HCT116 (cell line): ENCODE measurements at regions not wholly inside any gene's neighbourhood (a gene's known extent, or its start where the extent isn't known, plus 50 kb on each side); places are given as distances from the start of the nearest gene placed in this dataset.

ENCODE experiments used
- ATAC-seq: fragments of 200-7000 bp; cut with Tn5 transposase; 2 replicates; pipeline ENCODE4 v1.9.1; 2020; ENCODE audit warnings: mild to moderate bottlenecking, moderate library complexity
- BruUV-seq: library from RNA; stranded (reverse); fragments of 400-500 nt; replicated peaks from 2 replicates; lab custom pipeline; 2021; lab: Mats Ljungman, UMichigan
- CTCF ChIA-PET: fragments of 300-600 bp; sonication (Branson Sonifier 250); formaldehyde crosslinking; loops from one replicate; lab custom pipeline; 2021; ENCODE audit warnings: antibody characterized with exemption; lab: Charles Lee
- POLR2A ChIA-PET: fragments of 300-600, 350-600 bp; sonication (Branson Sonifier 250); formaldehyde crosslinking; loops from one replicate; lab custom pipeline; 2021; ENCODE audit warnings: antibody characterized with exemption; lab: Charles Lee
- RAD21 ChIA-PET, 2 experiments: fragments of 300-600 bp; sonication (Branson Sonifier 250); formaldehyde crosslinking; loops; one replicate each; lab custom pipeline; 2023; ENCODE audit warnings: low total read pairs in 2 of 2; ENCODE audit not compliant: uncharacterized antibody in 2 of 2, unreplicated experiment in 2 of 2, low non-redundant PET in 1 of 2; lab: Charles Lee
- DNase-seq: peaks from one replicate; pipeline ENCODE4 v3.0.0-alpha.2; 2010; ENCODE audit warnings: low read depth, low spot score
- H2AFZ ChIP-seq: fragments of 200-600 bp; shearing (Covaris generic), sonication (generic); 2 replicates; pipeline ENCODE4 v1.6.1; 2017; ENCODE audit warnings: low read depth, mixed run types, mixed read lengths, antibody characterized with exemption, low read length; ENCODE audit not compliant: poor library complexity, severe bottlenecking
- H3K27ac ChIP-seq: 2 replicates; pipeline ENCODE4 v1.5.1; 2012; ENCODE audit warnings: low read depth, low read length
- H3K27me3 ChIP-seq: fragments of 200-600 bp; sonication (generic); 2 replicates; pipeline ENCODE4 v1.6.1; 2016; ENCODE audit warnings: mixed run types, low read length, mixed read lengths; ENCODE audit not compliant: insufficient read depth
- H3K36me3 ChIP-seq, 2 experiments: fragments of 200-500 bp in 1 of 2; fragments of 200-600 bp in 1 of 2; sonication (Bioruptor generic) in 1 of 2; sonication (generic) in 1 of 2; 2 replicates each; pipeline versions ENCODE4 v1.5.1 to v1.6.1; 2014 to 2016; ENCODE audit warnings: low read length in 2 of 2, inconsistent platforms in 1 of 2, mixed read lengths in 1 of 2, mixed run types in 1 of 2; ENCODE audit not compliant: insufficient read depth in 2 of 2, control insufficient read depth in 1 of 2
- H3K4me1 ChIP-seq, 2 experiments: fragments of 200-600 bp in 1 of 2; sonication (generic) in 1 of 2; 2 replicates each; pipeline versions ENCODE4 v1.5.1 to v1.6.1; 2012 to 2017; ENCODE audit warnings: low read length in 2 of 2, inconsistent platforms in 1 of 2, mild to moderate bottlenecking in 1 of 2, mixed read lengths in 1 of 2, mixed run types in 1 of 2, moderate library complexity in 1 of 2; ENCODE audit not compliant: insufficient read depth in 2 of 2, control insufficient read depth in 1 of 2
- H3K4me2 ChIP-seq: fragments of 200-600 bp; sonication (generic); 2 replicates; pipeline ENCODE4 v1.6.1; 2017; ENCODE audit warnings: mixed run types, low read length, mixed read lengths
- H3K4me3 ChIP-seq, 2 experiments: fragments of 200-600 bp in 1 of 2; sonication (generic) in 1 of 2; replicated peaks in 1 of 2; 2 replicates each; pipeline ENCODE4 v1.5.1; 2011 to 2016; ENCODE audit warnings: low read length in 2 of 2, control low read depth in 1 of 2, low read depth in 1 of 2, mild to moderate bottlenecking in 1 of 2, mixed read lengths in 1 of 2, mixed run types in 1 of 2
- H3K79me2 ChIP-seq: fragments of 200-600 bp; sonication (generic); 2 replicates; pipeline ENCODE4 v1.6.1; 2017; ENCODE audit warnings: mild to moderate bottlenecking, mixed run types, low read length, moderate library complexity, mixed read lengths; ENCODE audit not compliant: insufficient read depth
- H3K9ac ChIP-seq: fragments of 200-600 bp; sonication (generic); 2 replicates; pipeline ENCODE4 v1.6.1; 2016; ENCODE audit warnings: low read length, mixed read lengths
- H3K9me2 ChIP-seq: fragments of 200-600 bp; sonication (generic), shearing (Covaris generic); 2 replicates; pipeline ENCODE4 v1.6.1; 2017; ENCODE audit warnings: mixed run types, mild to moderate bottlenecking, moderate library complexity; ENCODE audit not compliant: insufficient read depth
- H3K9me3 ChIP-seq, 2 experiments: fragments of 200-500 bp in 1 of 2; fragments of 200-600 bp in 1 of 2; sonication (Bioruptor generic) in 1 of 2; sonication (generic) in 1 of 2; 2 replicates each; pipeline ENCODE4 v1.6.1; 2014 to 2017; ENCODE audit warnings: low read length in 2 of 2, mixed read lengths in 2 of 2, inconsistent platforms in 1 of 2, low read depth in 1 of 2, mild to moderate bottlenecking in 1 of 2, mixed run types in 1 of 2, moderate library complexity in 1 of 2; ENCODE audit not compliant: control insufficient read depth in 1 of 2, insufficient read depth in 1 of 2
- H4K20me1 ChIP-seq: fragments of 200-600 bp; sonication (generic), shearing (Covaris generic); 2 replicates; pipeline ENCODE4 v1.6.1; 2017; ENCODE audit warnings: mixed run types, mild to moderate bottlenecking, moderate library complexity; ENCODE audit not compliant: insufficient read depth
- ATF3 ChIP-seq: IDR thresholded peaks from 2 replicates; pipeline ENCODE4 v1.6.1; 2012
- CBX3 ChIP-seq: IDR thresholded peaks from 2 replicates; pipeline ENCODE4 v1.6.1; 2012; ENCODE audit warnings: low read depth
- CEBPB ChIP-seq: IDR thresholded peaks from 2 replicates; pipeline ENCODE4 v1.6.1; 2012; ENCODE audit warnings: low read depth
- EZH2 ChIP-seq: fragments of 200-600 bp; sonication (generic); IDR thresholded peaks from 2 replicates; pipeline ENCODE4 v1.6.1; 2017; ENCODE audit warnings: antibody characterized with exemption, mixed run types
- EZH2phosphoT487 ChIP-seq: fragments of 200-600 bp; IDR thresholded peaks from 2 replicates; pipeline ENCODE4 v1.6.1; 2018; ENCODE audit warnings: antibody characterized with exemption, borderline replicate concordance
- JUND ChIP-seq: IDR thresholded peaks from 2 replicates; pipeline ENCODE4 v1.6.1; 2012
- POLR2A ChIP-seq: IDR thresholded peaks from 2 replicates; pipeline ENCODE4 v1.7.0; 2011; ENCODE audit warnings: borderline replicate concordance; ENCODE audit not compliant: insufficient read depth, insufficient read length; ENCODE audit errors: extremely low read depth
- POLR2AphosphoS5 ChIP-seq: IDR thresholded peaks from 2 replicates; pipeline ENCODE4 v1.6.1; 2011; ENCODE audit warnings: mild to moderate bottlenecking, low read depth, low read length, moderate library complexity
- RAD21 ChIP-seq: IDR thresholded peaks from 2 replicates; pipeline ENCODE4 v1.6.1; 2012; ENCODE audit warnings: low read depth, mild to moderate bottlenecking
- SIN3A ChIP-seq: IDR thresholded peaks from 2 replicates; pipeline ENCODE4 v1.6.1; 2012; ENCODE audit warnings: low read depth
- SP1 ChIP-seq: IDR thresholded peaks from 2 replicates; pipeline ENCODE4 v1.6.1; 2012; ENCODE audit warnings: low read depth
- ZBTB33 ChIP-seq: IDR thresholded peaks from 2 replicates; pipeline ENCODE4 v1.6.1; 2011; ENCODE audit warnings: mild to moderate bottlenecking, low read length, moderate library complexity; ENCODE audit not compliant: insufficient replicate concordance; ENCODE audit errors: extremely low read depth
- intact Hi-C: fragments of 100-400 bp; cut with micrococcal nuclease; formaldehyde crosslinking; loops from 2 replicates; pipeline ENCODE4 v1.10.0; 2022
- TF ChIP-seq, protein P1 (sequence below): IDR thresholded peaks from 2 replicates; pipeline ENCODE4 v1.6.1; 2012

DNA sequence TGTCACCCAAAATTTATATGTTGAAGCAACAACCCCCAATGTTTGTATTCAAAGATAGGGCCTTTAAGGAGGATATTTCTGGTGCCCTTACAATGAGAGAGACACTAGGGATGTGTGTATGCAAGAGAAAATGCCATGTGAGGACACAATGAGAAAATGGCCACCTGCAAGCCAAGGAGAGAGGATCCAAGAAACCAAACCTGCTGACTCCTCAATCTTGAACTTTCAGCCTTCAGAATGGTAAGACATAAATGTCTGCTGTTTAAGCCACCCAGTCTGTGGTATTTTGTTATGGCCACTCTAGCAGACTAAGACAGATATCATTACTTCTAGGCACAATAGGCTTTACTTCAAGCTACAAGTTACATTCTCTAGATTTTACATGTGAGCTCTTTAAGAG is 1145.1 kb upstream of the MAP3K7 start (continued):
- TF ChIP-seq CEBPB = no peak
- no peak for TF ChIP-seq ZBTB33

DNA sequence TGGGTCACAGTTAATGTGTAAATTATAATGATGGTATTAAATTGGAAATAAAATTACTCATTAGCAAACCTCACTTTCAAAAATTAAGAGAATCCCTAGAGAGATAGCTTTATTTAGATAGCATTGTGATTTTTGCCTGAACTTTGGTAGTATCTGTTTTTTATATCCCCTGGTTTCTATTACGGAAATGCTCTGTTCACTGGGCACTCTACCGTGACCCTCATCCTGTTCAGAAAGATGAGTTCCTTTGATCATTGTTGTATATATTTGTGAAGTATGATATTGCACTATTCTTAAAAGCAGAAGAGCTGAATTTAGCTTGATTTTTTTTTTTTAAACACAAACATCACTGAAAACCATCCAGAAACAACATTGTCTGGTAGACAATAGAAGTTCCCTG is 1143.8 kb upstream of the MAP3K7 start:
- DNase-seq = no peak
- RAD21 ChIA-PET = no interaction called here
- BruUV-seq = no TSS peak
- Histone ChIP-seq H3K9ac (no peak overlapping the region), H2AFZ (no peak overlapping the region), H3K9me3 (peaks cover 5 to 18% of the 10 kb centered on the region in 2 experiments; a peak in 2 of 4 replicates), H3K27ac (no peak overlapping the region), H3K4me2 (no peak overlapping the region), H3K27me3 (no peaks in the 10 kb centered on the region)
- no peak for ATAC-seq
- intact Hi-C loops = no loop called here
- TF ChIP-seq EZH2phosphoT487 (no peak), ATF3 (no peak), SIN3A (no peak)
- TF ChIP-seq, all 23 proteins: peak for 0
- H4K20me1 ChIP-seq = no peaks in the 10 kb centered on the region
- H3K4me3 ChIP-seq = no peak overlapping the region
- H3K9me2 ChIP-seq = no peaks in the 10 kb centered on the region
- no peaks in the 10 kb centered on the region for H3K36me3 ChIP-seq
- H3K79me2 ChIP-seq = no peaks in the 10 kb centered on the region
- no peaks in the 10 kb centered on the region for H3K4me1 ChIP-seq
- CTCF ChIA-PET = no interaction called here
- POLR2A ChIA-PET = no interaction called here

DNA sequence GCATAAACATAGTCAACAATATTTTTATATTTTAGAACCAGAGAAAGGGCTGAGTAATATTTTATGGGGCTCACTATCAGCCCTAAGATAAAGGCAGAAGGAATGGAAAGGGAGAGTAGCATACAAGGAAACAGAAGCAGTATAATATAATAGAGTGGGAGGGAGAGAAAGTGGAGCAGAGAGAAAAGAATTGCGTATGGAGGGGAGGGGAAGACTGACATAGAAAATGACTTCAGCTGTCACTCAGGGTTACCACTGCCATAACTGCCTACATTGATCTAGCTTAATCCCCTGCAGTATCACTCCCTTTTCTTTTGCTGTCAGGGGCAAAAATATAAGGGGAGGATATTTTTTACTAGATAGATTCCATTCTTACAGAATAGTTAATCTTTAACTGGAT is 1133.5 kb upstream of the MAP3K7 start:
- H3K9ac ChIP-seq = no peak overlapping the region
- H3K9me2 ChIP-seq = no peaks in the 10 kb centered on the region
- no peaks in the 10 kb centered on the region for H3K79me2 ChIP-seq
- DNase-seq (no peak), ATAC-seq (no peak)
- H3K4me2 ChIP-seq = no peak overlapping the region
- no TSS peak for BruUV-seq
- H3K27ac ChIP-seq = no peak overlapping the region
- intact Hi-C loops = no loop called here
- ChIA-PET RAD21 (no interaction called here), CTCF (no interaction called here), POLR2A (no interaction called here)
- H3K4me3 ChIP-seq = no peak overlapping the region
- H4K20me1 ChIP-seq = no peaks in the 10 kb centered on the region
- no peaks in the 10 kb centered on the region for H3K36me3 ChIP-seq
- H3K27me3 ChIP-seq = no peaks in the 10 kb centered on the region
- H2AFZ ChIP-seq = no peak overlapping the region
- no peak for TF ChIP-seq ATF3
- TF ChIP-seq SP1 = no peak
- TF ChIP-seq EZH2 = no peak
- no peak for TF ChIP-seq JUND
- no peak for TF ChIP-seq POLR2AphosphoS5
- TF ChIP-seq CBX3 = no peak
- no peak for TF ChIP-seq POLR2A
- TF ChIP-seq RAD21 = no peak
- TF ChIP-seq, protein P1, sequence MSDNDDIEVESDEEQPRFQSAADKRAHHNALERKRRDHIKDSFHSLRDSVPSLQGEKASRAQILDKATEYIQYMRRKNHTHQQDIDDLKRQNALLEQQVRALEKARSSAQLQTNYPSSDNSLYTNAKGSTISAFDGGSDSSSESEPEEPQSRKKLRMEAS = no peak
- H3K9me3 ChIP-seq = peaks cover 8 to 11% of the 10 kb centered on the region in 2 experiments; a peak in 3 of 4 replicates
- no peaks in the 10 kb centered on the region for H3K4me1 ChIP-seq
